RWPE1 (cell line): ENCODE measurements at regions not wholly inside any gene's neighbourhood (a gene's known extent, or its start where the extent isn't known, plus 50 kb on each side); places are given as distances from the start of the nearest gene placed in this dataset.

Source experiments
- CTCF ChIA-PET: fragments of 350-600 bp; sonication (Branson Sonifier 250); formaldehyde crosslinking; extraction: SDS; loops from one replicate; lab custom pipeline; 2021; lab: Yijun Ruan, JAX
- POLR2A ChIA-PET: fragments of 400-600 bp; formaldehyde crosslinking; extraction: SDS; loops from one replicate; lab custom pipeline; 2020; ENCODE audit warnings: antibody characterized with exemption; ENCODE audit not compliant: low non-redundant PET; lab: Yijun Ruan, JAX
- DNase-seq: peaks from one replicate; pipeline ENCODE4 v3.0.0; 2012; ENCODE audit warnings: low spot score
- H3K27ac ChIP-seq: fragments of 450-650 bp; 2 replicates; pipeline ENCODE4 v1.5.1; 2017
- CTCF ChIP-seq: fragments of 450-650 bp; conservative IDR thresholded peaks from 2 replicates; pipeline ENCODE4 v1.5.1; 2017; ENCODE audit warnings: low read depth, mild to moderate bottlenecking

GRCh38 chr14:97506626-97507025, 709.4 kb downstream of the VRK1 start:
- H3K27ac ChIP-seq = no peak overlapping the region
- ChIA-PET POLR2A (no interaction called here), CTCF (no interaction called here)
- no peak for DNase-seq
- TF ChIP-seq CTCF = no peak

- no peak overlapping the region for H3K27ac ChIP-seq
- CTCF ChIA-PET = no interaction called here
- TF ChIP-seq CTCF = no peak
- no peak for DNase-seq
- POLR2A ChIA-PET = no interaction called here
These were observed 716.7 kb downstream of the VRK1 start for GRCh38 chr14:97513891-97514290.

- ChIA-PET CTCF (no interaction called here), POLR2A (no interaction called here)
- TF ChIP-seq CTCF = no peak
- no peak overlapping the region for H3K27ac ChIP-seq
- no peak for DNase-seq
These were observed 720.5 kb downstream of the VRK1 start for GRCh38 chr14:97517566-97518234.

GRCh38 chr14:97523936-97524335, 726.8 kb downstream of the VRK1 start:
- peak overlapping the region; percentile 59; the same call in 1 of the 2 replicates for H3K27ac ChIP-seq
- peak; percentile 75 for DNase-seq
- ChIA-PET CTCF (interaction anchor here (0.6 kb wide), 1 partner anchor 45 kb away, joined by 3 read pairs; no protein-coding TSS in a partner anchor), POLR2A (no interaction called here)
- TF ChIP-seq CTCF = no peak

GRCh38 chr14:97524589-97525319, 727.6 kb downstream of the VRK1 start:
- ChIA-PET CTCF (no interaction called here), POLR2A (no interaction called here)
- H3K27ac ChIP-seq = peak overlapping the region; percentile 26; the same call in 1 of the 2 replicates
- no peak for DNase-seq
- no peak for TF ChIP-seq CTCF

GRCh38 chr14:97527993-97528392, 730.8 kb downstream of the VRK1 start:
- POLR2A ChIA-PET = no interaction called here

More at GRCh38 chr14:97527993-97528392, 730.8 kb downstream of the VRK1 start:
- H3K27ac ChIP-seq = no peak overlapping the region
- DNase-seq = no peak
- no peak for TF ChIP-seq CTCF
- CTCF ChIA-PET = no interaction called here
